Type B pancreatic cell (in vitro differentiated cells): ENCODE measurements at regions not wholly inside any gene's neighbourhood (a gene's known extent, or its start where the extent isn't known, plus 50 kb on each side); places are given as distances from the start of the nearest gene placed in this dataset.

ENCODE experiments used
- DNase-seq: peaks from one replicate; pipeline ENCODE4 v3.0.0; 2021; ENCODE audit warnings: mixed read lengths; ENCODE audit not compliant: unreplicated experiment; ENCODE audit errors: extremely low spot score
- H3K27ac Mint-ChIP-seq: 2 replicates; pipeline ENCODE4 v1.8.0; 2021; ENCODE audit warnings: mild to moderate bottlenecking, mixed read lengths
- H3K27me3 Mint-ChIP-seq: 2 replicates; pipeline ENCODE4 v1.8.0; 2021; ENCODE audit warnings: mixed read lengths
- H3K36me3 Mint-ChIP-seq: 2 replicates; pipeline ENCODE4 v1.8.0; 2021; ENCODE audit warnings: mixed read lengths
- H3K4me1 Mint-ChIP-seq: one replicate; pipeline ENCODE4 v1.8.0; 2021; ENCODE audit warnings: mixed read lengths; ENCODE audit not compliant: unreplicated experiment
- H3K4me3 Mint-ChIP-seq: 2 replicates; pipeline ENCODE4 v1.8.0; 2021; ENCODE audit warnings: mild to moderate bottlenecking, mixed read lengths
- H3K9me3 Mint-ChIP-seq: 2 replicates; pipeline ENCODE4 v1.8.0; 2021; ENCODE audit warnings: mixed read lengths
- TF ChIP-seq, protein P1 (sequence below): fragments of 200-600 bp; sonication (generic); conservative IDR thresholded peaks from 2 replicates; pipeline ENCODE4 v1.5.0; 2021; ENCODE audit warnings: antibody characterized with exemption, mild to moderate bottlenecking

DNA sequence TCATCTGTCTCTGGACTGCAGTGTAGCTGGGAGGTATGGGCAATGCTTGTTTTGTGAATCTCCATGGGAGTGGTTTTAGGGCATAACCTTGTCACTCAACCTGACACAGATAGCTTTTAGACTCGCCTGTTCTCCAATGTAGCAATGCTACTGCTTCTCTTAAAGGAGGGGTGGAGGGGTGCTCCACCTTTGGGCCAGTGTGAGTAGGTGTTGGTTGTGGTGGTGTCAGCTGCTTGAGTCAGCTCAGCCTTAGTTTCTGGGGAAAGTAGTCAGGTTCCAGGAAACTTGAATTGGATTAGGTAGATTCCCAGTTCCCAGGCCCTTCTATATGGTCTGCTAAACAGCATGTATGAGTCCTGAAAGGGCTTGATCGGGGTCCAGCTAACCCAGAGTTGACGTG, 91.1 kb upstream of the PLPPR1 start:
- no peak overlapping the region for H3K27ac Mint-ChIP-seq
- H3K27me3 Mint-ChIP-seq, result no peaks in the 10 kb centered on the region
- TF ChIP-seq, protein P1, sequence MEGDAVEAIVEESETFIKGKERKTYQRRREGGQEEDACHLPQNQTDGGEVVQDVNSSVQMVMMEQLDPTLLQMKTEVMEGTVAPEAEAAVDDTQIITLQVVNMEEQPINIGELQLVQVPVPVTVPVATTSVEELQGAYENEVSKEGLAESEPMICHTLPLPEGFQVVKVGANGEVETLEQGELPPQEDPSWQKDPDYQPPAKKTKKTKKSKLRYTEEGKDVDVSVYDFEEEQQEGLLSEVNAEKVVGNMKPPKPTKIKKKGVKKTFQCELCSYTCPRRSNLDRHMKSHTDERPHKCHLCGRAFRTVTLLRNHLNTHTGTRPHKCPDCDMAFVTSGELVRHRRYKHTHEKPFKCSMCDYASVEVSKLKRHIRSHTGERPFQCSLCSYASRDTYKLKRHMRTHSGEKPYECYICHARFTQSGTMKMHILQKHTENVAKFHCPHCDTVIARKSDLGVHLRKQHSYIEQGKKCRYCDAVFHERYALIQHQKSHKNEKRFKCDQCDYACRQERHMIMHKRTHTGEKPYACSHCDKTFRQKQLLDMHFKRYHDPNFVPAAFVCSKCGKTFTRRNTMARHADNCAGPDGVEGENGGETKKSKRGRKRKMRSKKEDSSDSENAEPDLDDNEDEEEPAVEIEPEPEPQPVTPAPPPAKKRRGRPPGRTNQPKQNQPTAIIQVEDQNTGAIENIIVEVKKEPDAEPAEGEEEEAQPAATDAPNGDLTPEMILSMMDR, result no peak
- no peak for DNase-seq
- no peaks in the 10 kb centered on the region for H3K36me3 Mint-ChIP-seq
- no peak overlapping the region for H3K4me3 Mint-ChIP-seq
- peaks cover 4% of the 10 kb centered on the region for H3K9me3 Mint-ChIP-seq
- no peaks in the 10 kb centered on the region for H3K4me1 Mint-ChIP-seq

DNA sequence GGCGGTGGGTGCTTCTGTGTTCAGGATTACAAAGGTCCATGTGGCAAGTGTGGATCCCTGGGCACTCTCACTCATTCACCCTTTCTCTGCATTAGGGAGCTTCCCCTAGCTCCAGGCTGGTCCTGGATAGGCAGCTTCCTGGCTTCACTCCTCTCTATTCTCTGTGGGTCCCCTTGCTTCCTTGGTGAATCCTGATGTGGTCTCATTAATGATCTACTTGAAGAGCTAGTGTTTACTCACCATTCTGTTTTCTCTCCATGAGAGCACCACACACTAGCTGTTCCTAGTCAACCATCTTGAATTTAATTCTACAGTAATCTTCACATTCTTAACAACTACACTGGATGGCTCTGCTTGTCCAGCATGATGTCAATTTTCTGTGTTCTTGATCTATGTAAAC, 90.0 kb upstream of the PLPPR1 start:
- H3K27ac Mint-ChIP-seq, result no peak overlapping the region
- H3K27me3 Mint-ChIP-seq, result no peaks in the 10 kb centered on the region
- DNase-seq, result no peak
- TF ChIP-seq, protein P1, result no peak
- no peaks in the 10 kb centered on the region for H3K36me3 Mint-ChIP-seq
- H3K4me3 Mint-ChIP-seq, result no peak overlapping the region
- no peaks in the 10 kb centered on the region for H3K4me1 Mint-ChIP-seq
- no peaks in the 10 kb centered on the region for H3K9me3 Mint-ChIP-seq

DNA sequence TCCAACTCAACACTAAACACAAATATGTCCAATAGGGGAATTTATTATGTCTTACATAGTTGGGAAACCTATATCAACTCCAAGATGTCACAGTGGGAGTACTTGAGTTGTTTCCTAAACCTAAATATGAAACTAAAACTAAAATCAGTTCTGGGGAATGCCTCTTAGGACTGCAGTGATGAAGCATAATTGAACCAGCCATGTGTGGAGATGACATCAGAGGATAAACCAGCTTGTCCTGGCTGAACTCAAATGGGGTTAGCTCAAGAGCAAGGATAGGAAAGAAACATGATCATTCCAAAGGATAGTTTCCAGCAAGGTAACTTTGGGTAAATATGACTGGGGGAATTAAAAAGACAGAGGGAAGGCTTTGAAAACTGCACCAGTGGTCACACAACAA, 88.9 kb upstream of the PLPPR1 start:
- TF ChIP-seq, protein P1, result no peak
- Mint-ChIP-seq H3K27ac (no peak overlapping the region), H3K4me1 (no peaks in the 10 kb centered on the region), H3K27me3 (no peaks in the 10 kb centered on the region), H3K36me3 (no peaks in the 10 kb centered on the region), H3K4me3 (no peak overlapping the region), H3K9me3 (no peaks in the 10 kb centered on the region)
- no peak for DNase-seq

DNA sequence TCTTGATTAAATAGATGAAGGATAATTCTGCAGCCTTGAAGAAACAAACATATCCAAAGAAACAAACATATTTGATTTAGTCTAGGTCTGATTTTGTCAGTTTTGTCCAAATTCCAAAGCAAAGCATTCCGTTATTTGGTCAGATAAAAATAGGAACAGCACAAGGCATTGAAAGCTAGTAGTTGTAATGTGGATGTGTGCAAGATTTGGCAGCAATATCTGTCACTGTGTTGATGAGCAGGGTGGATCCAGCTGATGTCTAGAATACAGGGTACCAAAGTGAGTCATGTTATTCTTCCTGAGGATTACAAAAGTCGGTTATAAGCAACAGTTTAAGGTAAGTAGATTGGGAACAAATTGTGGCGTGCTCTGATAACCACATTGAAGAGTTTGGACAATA, 69.3 kb upstream of the PLPPR1 start:
- H3K27me3 Mint-ChIP-seq, result peaks cover 4% of the 10 kb centered on the region
- H3K4me3 Mint-ChIP-seq, result no peak overlapping the region
- H3K9me3 Mint-ChIP-seq, result no peaks in the 10 kb centered on the region
- TF ChIP-seq, protein P1, result no peak
- DNase-seq, result no peak
- H3K4me1 Mint-ChIP-seq, result no peaks in the 10 kb centered on the region
- no peaks in the 10 kb centered on the region for H3K36me3 Mint-ChIP-seq
- no peak overlapping the region for H3K27ac Mint-ChIP-seq
